ENCODE measurements at regions not wholly inside any gene's neighbourhood (a gene's known extent, or its start where the extent isn't known, plus 50 kb on each side); places are given as distances from the start of the nearest gene placed in this dataset.

GRCh38 chr1:208339911-208340310 lies 95.7 kb upstream of the PLXNA2 start:
- TF ChIP-seq TAF1 (IDR thresholded peaks at IDR 0.05; ENCODE audit: borderline replicate concordance, low read depth, low read length) = no peak
- TF ChIP-seq POLR2A (IDR thresholded peaks at IDR 0.05; ENCODE audit: low read depth, low read length) = no peak

Measured in GM12892 (cell line).